ENCODE measurements at regions not wholly inside any gene's neighbourhood (a gene's known extent, or its start where the extent isn't known, plus 50 kb on each side); places are given as distances from the start of the nearest gene placed in this dataset.
A peak's percentile ranks its signal among the peaks of the same experiment; 100 is the strongest.
"Not testable (repeated sequence)": the region's sequence is repeated elsewhere in the genome, so short reads cannot be mapped to it uniquely, and the experiment has no call there.

- POLR2A ChIA-PET: no interaction called here
Observed at GRCh38 chr4:108415389-108415788, 205.0 kb upstream of the RPL34 start.

DNA sequence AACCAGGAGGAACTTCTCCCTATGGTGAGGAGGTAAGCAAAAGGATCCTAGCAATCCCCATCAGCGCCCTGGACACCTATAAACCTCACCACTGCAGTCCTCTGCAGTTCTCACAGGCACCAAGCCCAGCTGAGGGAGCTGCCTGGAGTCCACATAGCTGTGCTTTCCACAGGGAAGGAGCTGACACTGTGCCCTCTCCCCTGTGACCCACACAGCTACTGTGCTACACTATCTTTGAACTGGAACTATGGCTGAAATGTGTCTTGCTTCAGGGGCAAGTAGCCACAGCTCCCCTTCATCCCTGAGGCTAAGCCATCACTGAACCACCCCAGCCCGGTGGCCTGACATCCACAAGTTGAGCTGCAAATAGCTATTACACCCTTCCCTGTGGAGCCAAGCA is 208.5 kb upstream of the RPL34 start:
- POLR2A ChIA-PET: no interaction called here
- CTCF ChIA-PET: no interaction called here
- no peak for DNase-seq (ENCODE audit: extremely low spot score)
- TF ChIP-seq L3MBTL2 (conservative IDR thresholded peaks at IDR 0.05) (no peak), LEF1 (IDR thresholded peaks at IDR 0.05; ENCODE audit: borderline replicate concordance) (no peak), NFRKB (IDR thresholded peaks at IDR 0.05) (no peak), FOXK2 (IDR thresholded peaks at IDR 0.05) (no peak), ELF4 (IDR thresholded peaks at IDR 0.05) (no peak), FOXM1 (IDR thresholded peaks at IDR 0.05; ENCODE audit: borderline replicate concordance) (no peak), CTBP1 (IDR thresholded peaks at IDR 0.05; ENCODE audit: borderline replicate concordance) (no peak), ARNT (IDR thresholded peaks at IDR 0.05) (no peak), FOXA1 (IDR thresholded peaks at IDR 0.05) (no peak), SP1 (IDR thresholded peaks at IDR 0.05) (no peak), ZNF384 (IDR thresholded peaks at IDR 0.05) (no peak), BHLHE40 (IDR thresholded peaks at IDR 0.05; ENCODE audit: borderline replicate concordance) (no peak), TARDBP (IDR thresholded peaks at IDR 0.05) (no peak)
- TF ChIP-seq, protein P1, sequence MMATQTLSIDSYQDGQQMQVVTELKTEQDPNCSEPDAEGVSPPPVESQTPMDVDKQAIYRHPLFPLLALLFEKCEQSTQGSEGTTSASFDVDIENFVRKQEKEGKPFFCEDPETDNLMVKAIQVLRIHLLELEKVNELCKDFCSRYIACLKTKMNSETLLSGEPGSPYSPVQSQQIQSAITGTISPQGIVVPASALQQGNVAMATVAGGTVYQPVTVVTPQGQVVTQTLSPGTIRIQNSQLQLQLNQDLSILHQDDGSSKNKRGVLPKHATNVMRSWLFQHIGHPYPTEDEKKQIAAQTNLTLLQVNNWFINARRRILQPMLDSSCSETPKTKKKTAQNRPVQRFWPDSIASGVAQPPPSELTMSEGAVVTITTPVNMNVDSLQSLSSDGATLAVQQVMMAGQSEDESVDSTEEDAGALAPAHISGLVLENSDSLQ (IDR thresholded peaks at IDR 0.05): no peak

More at GRCh38 chr4:108415389-108415788, 205.0 kb upstream of the RPL34 start:
- no peak for TF ChIP-seq FOXA1 (IDR thresholded peaks at IDR 0.05)
- no peak for TF ChIP-seq SP1 (IDR thresholded peaks at IDR 0.05)
- TF ChIP-seq FOXK2 (IDR thresholded peaks at IDR 0.05): no peak
- no peak for TF ChIP-seq NFRKB (IDR thresholded peaks at IDR 0.05)
- TF ChIP-seq FOXM1 (IDR thresholded peaks at IDR 0.05; ENCODE audit: borderline replicate concordance): no peak
- no peak for TF ChIP-seq L3MBTL2 (conservative IDR thresholded peaks at IDR 0.05)
- CTCF ChIA-PET: no interaction called here
- no peak for DNase-seq (ENCODE audit: extremely low spot score)

GRCh38 chr4:108409691-108410090 is 210.7 kb upstream of the RPL34 start:
- DNase-seq (ENCODE audit: extremely low spot score); POLR2A ChIA-PET; CTCF ChIA-PET: not testable (repeated sequence)

- TF ChIP-seq L3MBTL2 (conservative IDR thresholded peaks at IDR 0.05) (no peak), LEF1 (IDR thresholded peaks at IDR 0.05; ENCODE audit: borderline replicate concordance) (no peak), ZNF384 (IDR thresholded peaks at IDR 0.05) (no peak)
- ChIA-PET CTCF (no interaction called here), POLR2A (no interaction called here)
- no peak for DNase-seq (ENCODE audit: extremely low spot score)
Observed at GRCh38 chr4:108405586-108405985, 214.8 kb upstream of the RPL34 start.

DNA sequence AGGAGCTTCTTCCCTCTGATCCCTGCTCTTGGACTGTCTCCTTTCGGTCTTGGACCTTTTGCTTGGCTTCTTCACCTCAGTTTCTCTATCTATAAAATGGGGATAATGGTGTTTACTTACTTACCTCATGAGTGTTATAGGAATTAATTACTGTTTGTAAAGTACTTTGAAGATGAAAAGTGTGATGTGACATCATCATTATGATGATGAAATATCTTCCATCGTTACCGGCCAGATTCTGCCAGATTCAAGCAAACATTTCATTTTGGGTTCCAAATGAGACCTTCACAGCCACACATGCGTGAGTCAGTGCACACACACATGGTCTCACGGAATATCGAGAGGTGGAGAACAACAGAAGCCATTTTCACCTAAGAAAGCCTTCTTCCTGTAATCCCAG is 220.1 kb upstream of the RPL34 start:
- no peak for DNase-seq (ENCODE audit: extremely low spot score)
- CTCF ChIA-PET: no interaction called here
- TF ChIP-seq FOXK2 (IDR thresholded peaks at IDR 0.05): no peak
- no peak for TF ChIP-seq ARNT (IDR thresholded peaks at IDR 0.05)
- no peak for TF ChIP-seq BHLHE40 (IDR thresholded peaks at IDR 0.05; ENCODE audit: borderline replicate concordance)
- no peak for TF ChIP-seq ZNF384 (IDR thresholded peaks at IDR 0.05)
- no peak for TF ChIP-seq SUZ12 (IDR thresholded peaks at IDR 0.05)
- TF ChIP-seq ELF4 (IDR thresholded peaks at IDR 0.05): no peak
- TF ChIP-seq FOXM1 (IDR thresholded peaks at IDR 0.05; ENCODE audit: borderline replicate concordance): no peak
- no peak for TF ChIP-seq TARDBP (IDR thresholded peaks at IDR 0.05)
- TF ChIP-seq HDGF (IDR thresholded peaks at IDR 0.05; ENCODE audit: borderline replicate concordance): no peak
- TF ChIP-seq, protein P1 (IDR thresholded peaks at IDR 0.05): no peak
- no peak for TF ChIP-seq SP1 (IDR thresholded peaks at IDR 0.05)
- TF ChIP-seq FOXA1 (IDR thresholded peaks at IDR 0.05): no peak
- TF ChIP-seq L3MBTL2 (conservative IDR thresholded peaks at IDR 0.05): no peak
- no peak for TF ChIP-seq LEF1 (IDR thresholded peaks at IDR 0.05; ENCODE audit: borderline replicate concordance)
- TF ChIP-seq NFRKB (IDR thresholded peaks at IDR 0.05): no peak
- no peak for TF ChIP-seq CTBP1 (IDR thresholded peaks at IDR 0.05; ENCODE audit: borderline replicate concordance)
- POLR2A ChIA-PET: no interaction called here

- POLR2A ChIA-PET: no interaction called here
- no peak for TF ChIP-seq FOXM1 (IDR thresholded peaks at IDR 0.05; ENCODE audit: borderline replicate concordance)
- no peak for TF ChIP-seq FOXK2 (IDR thresholded peaks at IDR 0.05)
- TF ChIP-seq LEF1 (IDR thresholded peaks at IDR 0.05; ENCODE audit: borderline replicate concordance): no peak
- no peak for TF ChIP-seq BHLHE40 (IDR thresholded peaks at IDR 0.05; ENCODE audit: borderline replicate concordance)
- no peak for TF ChIP-seq HDGF (IDR thresholded peaks at IDR 0.05; ENCODE audit: borderline replicate concordance)
- TF ChIP-seq SUZ12 (IDR thresholded peaks at IDR 0.05): no peak
- no peak for TF ChIP-seq ELF4 (IDR thresholded peaks at IDR 0.05)
- no peak for TF ChIP-seq CTBP1 (IDR thresholded peaks at IDR 0.05; ENCODE audit: borderline replicate concordance)
- TF ChIP-seq ZNF384 (IDR thresholded peaks at IDR 0.05): no peak
- TF ChIP-seq, protein P1 (IDR thresholded peaks at IDR 0.05): no peak
- TF ChIP-seq ARNT (IDR thresholded peaks at IDR 0.05): no peak
- TF ChIP-seq TARDBP (IDR thresholded peaks at IDR 0.05): no peak
- TF ChIP-seq L3MBTL2 (conservative IDR thresholded peaks at IDR 0.05): no peak
- TF ChIP-seq FOXA1 (IDR thresholded peaks at IDR 0.05): no peak
- no peak for TF ChIP-seq SP1 (IDR thresholded peaks at IDR 0.05)
- no peak for TF ChIP-seq NFRKB (IDR thresholded peaks at IDR 0.05)
- CTCF ChIA-PET: no interaction called here
- peak; percentile 41 for DNase-seq (ENCODE audit: extremely low spot score)
Observed at GRCh38 chr4:108399610-108400265, 220.6 kb upstream of the RPL34 start.

GRCh38 chr4:108398836-108399235 is 221.5 kb upstream of the RPL34 start:
- ChIA-PET POLR2A (no interaction called here), CTCF (no interaction called here)
- TF ChIP-seq ARNT (IDR thresholded peaks at IDR 0.05) (no peak), CTBP1 (IDR thresholded peaks at IDR 0.05; ENCODE audit: borderline replicate concordance) (no peak), FOXM1 (IDR thresholded peaks at IDR 0.05; ENCODE audit: borderline replicate concordance) (no peak), FOXK2 (IDR thresholded peaks at IDR 0.05) (no peak), ZNF384 (IDR thresholded peaks at IDR 0.05) (no peak), HDGF (IDR thresholded peaks at IDR 0.05; ENCODE audit: borderline replicate concordance) (no peak), FOXA1 (IDR thresholded peaks at IDR 0.05) (no peak), BHLHE40 (IDR thresholded peaks at IDR 0.05; ENCODE audit: borderline replicate concordance) (no peak), LEF1 (IDR thresholded peaks at IDR 0.05; ENCODE audit: borderline replicate concordance) (no peak), TARDBP (IDR thresholded peaks at IDR 0.05) (no peak), SP1 (IDR thresholded peaks at IDR 0.05) (no peak)
- DNase-seq (ENCODE audit: extremely low spot score): no peak
